Posterior vena cava (tissue), 2 donors: ENCODE measurements at regions not wholly inside any gene's neighbourhood (a gene's known extent, or its start where the extent isn't known, plus 50 kb on each side); places are given as distances from the start of the nearest gene placed in this dataset.

ENCODE experiments used
- DNase-seq: peaks from one replicate; pipeline ENCODE4 v3.0.0-alpha.2; 2020; ENCODE audit warnings: low spot score
- intact Hi-C, 2 donors: fragments of 100-400 bp; cut with DNase I; formaldehyde crosslinking; loops; one replicate each; pipeline versions ENCODE4 v1.14.1 to v1.14.2; 2022 to 2023
- donor health status: DM: yes; HTN: yes; CAD: no.
- donor health status: DM: yes; HTN: yes; CAD: no.

DNA sequence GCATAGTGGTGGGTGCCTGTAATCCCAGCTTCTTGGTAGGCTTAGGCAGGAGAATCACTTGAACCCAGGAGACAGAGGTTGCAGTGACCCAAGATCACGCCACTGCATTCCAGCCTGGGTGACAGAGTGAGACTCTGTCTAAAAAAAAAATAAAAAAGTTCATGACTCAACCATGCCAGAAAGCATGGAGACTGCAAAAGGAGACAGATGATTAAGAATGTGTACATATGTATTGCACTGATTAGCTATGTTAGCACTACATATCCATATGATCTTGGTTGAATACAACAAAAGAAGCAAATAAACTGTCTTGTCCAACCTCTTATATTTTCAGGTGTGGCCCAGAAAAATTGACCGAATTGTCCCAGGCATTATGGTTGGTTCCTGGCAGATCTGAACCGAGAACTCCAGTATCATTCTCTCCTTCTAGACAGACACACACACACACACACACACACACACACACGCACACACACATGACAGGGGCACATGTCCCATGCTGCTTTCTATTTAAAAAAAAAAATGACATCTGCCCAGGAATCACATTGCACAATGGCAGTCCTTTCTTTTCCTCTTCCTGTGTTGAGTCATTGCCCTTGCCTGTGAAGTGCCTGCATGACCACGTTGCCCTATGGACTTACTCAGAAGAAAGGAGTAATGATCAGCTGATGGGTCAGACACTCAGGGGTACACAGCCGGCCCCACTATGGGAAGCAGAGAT is 65.6 kb downstream of the MYCN start:
- DNase-seq, result no peak
- intact Hi-C loops, result no loop called here

DNA sequence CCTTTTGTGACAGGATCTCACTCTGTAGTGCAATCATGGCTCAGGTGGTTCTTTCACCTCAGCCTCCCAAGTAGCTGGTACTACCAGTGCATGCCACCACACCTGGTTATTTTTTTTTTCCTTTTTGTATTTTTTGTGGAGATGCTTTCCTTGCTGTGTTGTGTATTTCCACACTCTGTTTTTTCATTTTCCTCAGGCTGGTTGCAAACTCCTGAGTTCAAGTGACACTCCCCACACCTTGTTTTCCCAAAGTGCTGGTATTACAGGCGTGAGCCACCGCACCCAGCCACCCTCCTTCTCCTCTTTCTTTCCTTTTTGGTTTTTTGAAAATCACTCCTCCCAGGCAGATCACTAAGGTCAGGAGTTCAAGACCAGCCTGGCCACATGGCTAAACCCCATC is 65.0 kb downstream of the MYCN start:
- intact Hi-C loops, result no loop called here
- DNase-seq, result no peak

DNA sequence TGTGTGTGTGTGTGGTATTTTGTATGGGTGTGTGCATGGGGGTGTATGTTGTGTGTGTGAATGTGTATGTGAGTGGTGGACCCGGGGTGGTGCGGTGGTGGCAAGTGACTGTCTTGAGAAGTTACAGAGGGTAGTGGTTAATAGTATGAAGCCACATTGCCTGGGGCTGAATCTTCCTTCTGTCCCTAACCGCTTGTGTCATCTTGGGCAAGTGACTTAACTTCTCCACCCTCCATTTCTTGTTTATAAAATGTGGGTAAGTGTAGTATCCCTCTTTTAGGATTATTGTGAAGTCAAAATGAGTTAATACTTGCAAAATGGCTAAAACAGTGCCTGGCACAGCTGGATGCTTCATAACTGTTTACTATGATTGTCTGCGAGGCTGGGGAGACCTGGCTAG is 63.5 kb downstream of the MYCN start:
- no peak for DNase-seq
- intact Hi-C loops, result no loop called here

DNA sequence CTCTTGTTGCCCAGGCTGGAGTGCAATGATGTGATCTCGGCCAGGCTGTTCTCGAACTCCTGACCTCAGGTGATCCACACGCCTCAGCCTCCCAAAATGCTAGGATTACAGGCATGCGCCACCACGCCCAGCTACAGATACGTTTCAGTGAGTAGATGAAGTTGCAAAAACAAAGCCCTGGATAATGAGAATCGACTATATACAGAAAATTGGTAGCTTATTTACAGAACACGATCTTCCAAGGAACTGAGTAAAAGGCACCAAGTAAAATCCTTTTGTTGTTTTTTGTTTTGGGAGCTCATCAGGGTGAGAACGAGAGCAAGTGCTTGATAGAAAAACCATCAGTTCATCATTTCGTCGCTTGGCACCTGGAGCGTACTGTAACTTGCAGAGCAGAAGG is 62.8 kb downstream of the MYCN start:
- intact Hi-C loops, result no loop called here
- DNase-seq, result no peak

DNA sequence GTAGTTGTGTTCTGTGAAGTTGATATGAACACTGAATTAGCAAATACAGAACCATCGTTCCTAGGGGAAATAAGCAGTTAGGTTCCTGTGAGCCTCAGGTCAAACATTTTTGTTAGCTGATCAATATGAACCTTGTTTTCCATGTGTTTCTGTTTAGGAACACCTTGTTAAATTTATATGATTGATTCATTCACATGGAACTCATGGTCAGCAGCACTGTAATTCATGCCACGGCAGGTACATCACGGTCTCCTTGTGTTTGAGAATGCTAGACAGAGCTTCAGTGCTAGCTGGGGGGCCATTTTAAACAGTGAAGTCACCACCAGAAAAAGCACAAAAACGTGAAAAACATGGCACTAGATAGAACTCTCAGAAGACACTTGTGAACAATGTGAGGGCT is 62.2 kb downstream of the MYCN start:
- no peak for DNase-seq
- intact Hi-C loops, result no loop called here

DNA sequence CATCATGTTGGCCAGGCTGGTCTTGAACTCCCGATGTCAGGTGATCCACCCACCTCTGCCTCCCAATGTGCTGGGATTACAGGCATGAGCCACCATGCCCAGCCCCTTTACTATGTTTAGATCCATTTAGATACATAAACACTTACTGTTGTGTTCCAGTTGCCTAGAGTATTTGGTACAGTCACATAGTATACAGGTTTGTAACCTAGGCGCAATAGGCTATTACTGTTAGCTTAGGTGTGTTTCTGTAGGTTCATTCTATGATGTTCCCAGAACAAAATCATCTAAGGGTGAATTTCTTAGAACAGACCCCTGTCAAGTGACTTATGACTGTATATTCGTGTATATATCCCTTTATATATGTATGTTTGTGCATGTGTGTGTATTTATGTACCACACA is 61.8 kb downstream of the MYCN start:
- intact Hi-C loops, result no loop called here
- DNase-seq, result no peak

DNA sequence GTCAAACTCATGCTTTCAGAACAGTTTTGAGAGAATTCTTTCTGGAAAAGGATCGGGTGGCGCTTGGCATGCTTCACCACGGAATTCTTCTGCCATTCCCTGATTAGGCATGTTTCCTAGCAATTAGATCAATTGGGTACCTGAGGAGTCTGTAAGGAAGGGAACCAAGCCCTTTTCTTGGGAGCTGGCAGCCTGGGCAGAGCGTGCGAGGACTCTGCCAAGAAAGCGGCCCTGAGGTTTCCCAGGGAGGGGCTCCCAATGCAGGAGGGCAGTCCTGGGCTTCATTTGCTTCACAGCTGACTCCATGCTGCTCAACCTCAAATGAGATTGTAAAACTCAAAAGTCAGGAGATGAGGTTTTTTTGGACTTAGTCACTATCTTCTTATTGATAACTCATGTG is 60.3 kb downstream of the MYCN start:
- no peak for DNase-seq
- intact Hi-C loops, result no loop called here

DNA sequence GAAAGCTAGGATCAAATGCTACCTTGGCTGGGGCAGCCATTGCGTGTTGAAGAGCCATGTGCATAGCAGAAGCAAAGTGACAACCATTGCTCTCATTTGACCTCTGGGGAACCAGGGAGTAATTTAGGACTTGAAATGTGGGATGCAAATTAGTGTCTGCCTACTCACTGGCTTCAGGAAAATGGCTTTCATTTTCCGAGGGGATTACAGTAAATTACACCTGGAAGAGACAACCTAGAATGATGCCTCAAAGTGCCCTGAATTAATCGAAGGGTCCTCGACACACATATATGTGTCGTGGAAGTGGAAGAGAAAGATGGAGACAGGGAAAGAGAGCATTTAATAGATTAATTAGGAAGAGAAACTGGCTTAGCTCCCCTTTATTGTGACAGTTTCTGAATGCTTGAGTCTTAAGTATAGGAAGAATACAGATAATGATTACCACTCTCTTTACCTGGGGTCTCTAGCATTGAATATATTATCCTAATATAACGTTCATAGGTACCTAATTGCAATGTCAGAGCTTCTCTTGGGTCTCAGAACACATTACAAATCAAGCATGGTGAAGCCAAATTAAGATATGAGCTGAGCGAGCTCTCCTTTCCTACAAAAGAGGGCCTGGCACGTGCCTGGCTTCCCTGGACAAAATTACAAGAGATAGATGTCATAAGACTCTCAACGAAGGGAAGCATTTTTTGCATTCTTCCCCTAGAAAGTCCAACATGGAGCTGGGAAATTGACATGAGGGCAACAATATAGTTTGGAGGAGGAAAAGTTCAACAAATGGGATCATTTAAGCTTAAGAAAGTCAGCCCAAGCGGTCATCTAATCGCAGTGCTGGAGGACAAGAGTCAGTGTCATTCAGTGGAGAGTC is 59.5 kb downstream of the MYCN start:
- DNase-seq, result no peak
- intact Hi-C loops, result no loop called here

DNA sequence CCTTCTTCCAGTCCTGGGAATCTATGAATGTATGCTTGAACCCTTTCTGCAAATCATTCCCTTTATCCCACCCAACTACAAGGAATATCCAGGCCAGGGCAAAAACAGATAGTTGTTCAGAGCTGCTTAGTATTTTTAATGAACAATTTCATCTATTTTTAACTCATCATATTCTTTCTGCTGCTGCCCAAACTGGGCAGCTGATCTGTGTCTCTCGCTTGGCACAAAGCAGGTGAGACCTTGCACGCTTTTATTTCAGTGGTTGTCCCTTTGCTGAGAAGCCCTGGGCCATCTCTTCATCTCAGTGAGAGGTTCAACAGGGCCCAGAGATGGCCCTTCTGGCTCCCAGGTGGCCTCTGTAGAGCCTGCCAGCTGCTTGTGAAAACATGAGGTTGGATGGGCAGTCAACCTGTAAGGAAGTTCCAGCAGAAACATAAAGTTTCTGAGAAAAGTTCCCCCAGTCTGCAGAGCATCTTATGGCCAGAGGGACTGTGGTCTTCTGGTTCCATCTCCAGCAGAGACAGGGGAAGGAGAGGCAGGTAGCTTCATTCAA is 57.5 kb downstream of the MYCN start:
- intact Hi-C loops, result no loop called here
- DNase-seq, result no peak

DNA sequence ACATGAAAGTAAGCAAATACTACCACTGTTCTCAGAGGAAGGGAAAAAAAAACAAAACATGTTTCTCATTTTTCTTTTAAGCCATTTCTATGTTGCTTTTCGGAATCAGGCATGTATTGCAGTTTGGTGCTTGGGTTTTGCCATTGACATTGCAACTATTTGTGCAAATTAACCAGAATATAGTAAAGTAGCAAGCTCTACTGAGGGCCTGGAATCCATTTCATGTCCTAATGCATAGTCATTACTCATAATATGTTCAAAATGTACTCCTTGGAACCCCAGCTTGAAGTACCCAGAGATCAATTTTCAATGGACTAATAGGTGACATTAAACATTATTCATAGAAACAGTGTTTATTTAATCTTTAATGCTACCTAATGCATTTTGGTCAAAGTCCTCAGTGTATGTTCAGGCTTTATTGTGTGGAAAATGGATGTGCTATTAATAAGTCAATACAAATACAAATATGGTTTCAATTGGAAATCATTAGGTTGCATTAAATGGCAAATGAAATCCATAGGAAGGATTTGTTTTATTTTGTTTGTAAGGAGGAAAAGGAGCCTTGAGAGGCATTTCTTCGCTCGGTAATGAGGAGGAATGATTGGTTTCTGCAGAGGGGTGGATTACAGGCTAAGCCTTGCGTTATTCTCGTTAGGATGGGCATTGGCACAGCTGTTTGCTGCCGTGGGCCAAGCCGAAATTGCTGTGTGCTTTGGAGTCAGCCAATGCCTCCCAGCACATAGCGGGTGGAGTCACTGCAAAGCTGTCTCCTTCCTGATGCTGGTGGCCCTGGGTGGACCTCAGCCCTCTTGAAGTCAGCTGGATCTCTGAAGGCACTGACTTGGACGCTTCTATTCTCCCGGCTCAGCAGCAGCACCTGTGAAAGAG is 56.4 kb downstream of the MYCN start:
- intact Hi-C loops, result no loop called here
- DNase-seq, result no peak
